ENCODE measurements at regions not wholly inside any gene's neighbourhood (a gene's known extent, or its start where the extent isn't known, plus 50 kb on each side); places are given as distances from the start of the nearest gene placed in this dataset.

DNA sequence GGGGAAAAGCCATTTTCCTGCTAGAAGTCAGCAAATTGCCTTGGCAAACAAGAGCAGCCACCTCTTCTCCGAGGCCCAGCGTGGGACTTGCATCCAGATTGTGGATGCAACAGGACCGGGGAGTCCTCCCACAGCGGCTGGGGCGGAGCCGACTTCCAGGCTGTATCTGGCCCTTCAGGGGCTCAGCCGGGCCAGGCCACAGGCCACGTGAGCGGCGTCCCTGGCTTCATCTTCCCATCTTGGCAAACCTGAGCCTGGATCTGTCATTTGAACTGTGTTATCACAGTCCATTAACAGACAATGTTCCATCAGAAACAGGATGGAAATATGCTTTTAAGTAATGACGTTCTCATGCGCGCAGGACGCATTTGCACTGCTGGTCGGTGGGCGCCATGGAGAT lies 483.5 kb upstream of the SALL3 start:
- H3K79me2 ChIP-seq (ENCODE audit: low read length), result no peaks in the 10 kb centered on the region
- no peaks in the 10 kb centered on the region for H3K36me3 ChIP-seq (replicated peaks; ENCODE audit: low read depth, low read length)
- no peak overlapping the region for H3K4me3 ChIP-seq (ENCODE audit: low read length)
- no peak overlapping the region for H3K27ac ChIP-seq (ENCODE audit: low read length)
- no peak overlapping the region for H2AFZ ChIP-seq (ENCODE audit: low read depth, low read length)
- no peaks in the 10 kb centered on the region for H3K4me1 ChIP-seq (ENCODE audit: low read length)
- H3K9me3 ChIP-seq (ENCODE audit: insufficient read depth, low read length), result peaks cover 28% of the 10 kb centered on the region
- H4K20me1 ChIP-seq (ENCODE audit: insufficient read depth, low read length), result no peaks in the 10 kb centered on the region
- no peaks in the 10 kb centered on the region for H3K27me3 ChIP-seq (ENCODE audit: low read depth, low read length)
- no peak overlapping the region for H3K4me2 ChIP-seq (ENCODE audit: low read length)
- H3K9ac ChIP-seq (ENCODE audit: low read length), result no peak overlapping the region
- TF ChIP-seq, protein P1, sequence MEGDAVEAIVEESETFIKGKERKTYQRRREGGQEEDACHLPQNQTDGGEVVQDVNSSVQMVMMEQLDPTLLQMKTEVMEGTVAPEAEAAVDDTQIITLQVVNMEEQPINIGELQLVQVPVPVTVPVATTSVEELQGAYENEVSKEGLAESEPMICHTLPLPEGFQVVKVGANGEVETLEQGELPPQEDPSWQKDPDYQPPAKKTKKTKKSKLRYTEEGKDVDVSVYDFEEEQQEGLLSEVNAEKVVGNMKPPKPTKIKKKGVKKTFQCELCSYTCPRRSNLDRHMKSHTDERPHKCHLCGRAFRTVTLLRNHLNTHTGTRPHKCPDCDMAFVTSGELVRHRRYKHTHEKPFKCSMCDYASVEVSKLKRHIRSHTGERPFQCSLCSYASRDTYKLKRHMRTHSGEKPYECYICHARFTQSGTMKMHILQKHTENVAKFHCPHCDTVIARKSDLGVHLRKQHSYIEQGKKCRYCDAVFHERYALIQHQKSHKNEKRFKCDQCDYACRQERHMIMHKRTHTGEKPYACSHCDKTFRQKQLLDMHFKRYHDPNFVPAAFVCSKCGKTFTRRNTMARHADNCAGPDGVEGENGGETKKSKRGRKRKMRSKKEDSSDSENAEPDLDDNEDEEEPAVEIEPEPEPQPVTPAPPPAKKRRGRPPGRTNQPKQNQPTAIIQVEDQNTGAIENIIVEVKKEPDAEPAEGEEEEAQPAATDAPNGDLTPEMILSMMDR (IDR thresholded peaks at IDR 0.05; ENCODE audit: low read depth, low read length), result no peak
- TF ChIP-seq EZH2phosphoT487 (IDR thresholded peaks at IDR 0.05; ENCODE audit: low read depth), result no peak

DNA sequence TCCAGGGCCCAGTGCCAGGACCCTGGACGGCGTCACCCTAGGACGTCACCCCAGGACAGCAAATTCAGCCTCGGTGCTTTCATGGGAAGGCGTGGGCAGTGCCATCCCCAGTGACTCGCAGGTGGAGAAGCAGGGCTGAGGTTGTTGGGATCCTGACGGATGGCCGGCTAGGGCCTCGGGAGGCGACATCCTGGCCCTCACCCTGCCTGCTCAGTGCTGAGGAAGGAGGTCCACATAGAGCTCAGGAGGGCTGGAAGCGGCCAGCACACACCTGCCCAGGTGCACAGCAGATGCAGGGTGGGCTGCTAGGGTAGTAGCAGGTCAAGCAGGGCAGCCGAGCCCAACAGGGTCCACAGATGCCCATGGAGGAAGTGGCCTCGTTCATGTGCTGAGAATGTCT lies 482.0 kb upstream of the SALL3 start:
- H2AFZ ChIP-seq (ENCODE audit: low read depth, low read length), result no peak overlapping the region
- no peak overlapping the region for H3K4me3 ChIP-seq (ENCODE audit: low read length)
- H3K4me2 ChIP-seq (ENCODE audit: low read length), result no peak overlapping the region
- no peak for TF ChIP-seq EZH2phosphoT487 (IDR thresholded peaks at IDR 0.05; ENCODE audit: low read depth)
- TF ChIP-seq, protein P1 (IDR thresholded peaks at IDR 0.05; ENCODE audit: low read depth, low read length), result no peak
- H3K4me1 ChIP-seq (ENCODE audit: low read length), result no peaks in the 10 kb centered on the region
- H3K36me3 ChIP-seq (replicated peaks; ENCODE audit: low read depth, low read length), result no peaks in the 10 kb centered on the region
- no peaks in the 10 kb centered on the region for H4K20me1 ChIP-seq (ENCODE audit: insufficient read depth, low read length)
- H3K79me2 ChIP-seq (ENCODE audit: low read length), result no peaks in the 10 kb centered on the region
- H3K9me3 ChIP-seq (ENCODE audit: insufficient read depth, low read length), result peaks cover 22% of the 10 kb centered on the region
- H3K27me3 ChIP-seq (ENCODE audit: low read depth, low read length), result no peaks in the 10 kb centered on the region
- H3K27ac ChIP-seq (ENCODE audit: low read length), result no peak overlapping the region
- H3K9ac ChIP-seq (ENCODE audit: low read length), result no peak overlapping the region

DNA sequence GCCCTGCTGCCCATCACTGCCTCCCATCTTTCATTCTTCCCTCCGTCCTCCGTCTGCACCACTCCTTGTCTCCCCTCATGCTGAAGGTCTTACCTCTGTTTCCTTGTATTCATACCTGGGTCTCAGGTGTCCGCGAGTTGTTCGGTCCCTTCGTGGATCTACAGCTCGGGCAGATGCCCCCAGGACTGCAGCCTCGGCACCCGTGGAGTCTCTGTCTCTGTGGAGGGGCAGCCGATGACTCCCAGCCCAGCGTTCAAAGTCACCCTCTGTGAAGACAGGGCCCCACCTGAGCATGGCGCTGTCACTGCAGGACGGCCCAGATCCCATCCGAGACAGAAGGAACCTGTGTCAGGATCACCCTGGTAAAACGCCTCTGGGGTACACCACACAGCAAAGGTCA lies 480.0 kb upstream of the SALL3 start:
- TF ChIP-seq, protein P1 (IDR thresholded peaks at IDR 0.05; ENCODE audit: low read depth, low read length), result no peak
- TF ChIP-seq EZH2phosphoT487 (IDR thresholded peaks at IDR 0.05; ENCODE audit: low read depth), result no peak
- no peak overlapping the region for H3K4me3 ChIP-seq (ENCODE audit: low read length)

DNA sequence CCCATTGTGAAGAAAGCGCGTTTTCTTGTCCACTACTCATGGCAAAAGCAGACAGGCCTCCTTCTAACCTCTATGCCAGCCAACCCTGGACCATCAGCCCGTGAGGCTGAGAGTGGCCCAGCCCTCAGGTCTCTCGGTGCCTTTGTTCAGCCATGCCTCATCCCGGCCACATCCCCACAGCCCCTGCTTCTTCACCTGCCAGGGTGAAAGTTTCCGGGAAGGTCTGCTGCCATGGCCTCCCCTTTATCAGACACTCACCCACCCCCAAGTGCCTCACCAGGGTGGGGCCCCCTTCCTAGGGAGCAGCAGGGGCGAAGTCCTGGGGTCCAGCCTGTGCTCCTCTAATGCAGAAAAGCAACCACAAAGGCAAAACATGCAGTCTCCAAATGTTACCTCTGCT lies 478.4 kb upstream of the SALL3 start:
- H3K27me3 ChIP-seq (ENCODE audit: low read depth, low read length), result no peaks in the 10 kb centered on the region
- peaks cover 28% of the 10 kb centered on the region for H3K9me3 ChIP-seq (ENCODE audit: insufficient read depth, low read length)
- no peaks in the 10 kb centered on the region for H3K4me1 ChIP-seq (ENCODE audit: low read length)
- H3K27ac ChIP-seq (ENCODE audit: low read length), result no peak overlapping the region
- no peak overlapping the region for H3K4me3 ChIP-seq (ENCODE audit: low read length)
- H3K79me2 ChIP-seq (ENCODE audit: low read length), result no peaks in the 10 kb centered on the region
- H3K36me3 ChIP-seq (replicated peaks; ENCODE audit: low read depth, low read length), result no peaks in the 10 kb centered on the region
- no peaks in the 10 kb centered on the region for H4K20me1 ChIP-seq (ENCODE audit: insufficient read depth, low read length)
- no peak overlapping the region for H3K9ac ChIP-seq (ENCODE audit: low read length)
- H3K4me2 ChIP-seq (ENCODE audit: low read length), result no peak overlapping the region
- TF ChIP-seq, protein P1 (IDR thresholded peaks at IDR 0.05; ENCODE audit: low read depth, low read length), result no peak
- TF ChIP-seq EZH2phosphoT487 (IDR thresholded peaks at IDR 0.05; ENCODE audit: low read depth), result no peak
- H2AFZ ChIP-seq (ENCODE audit: low read depth, low read length), result no peak overlapping the region

More for the DNA sequence above, 480.0 kb upstream of the SALL3 start:
- Histone ChIP-seq H2AFZ (ENCODE audit: low read depth, low read length) (no peak overlapping the region), H3K4me2 (ENCODE audit: low read length) (no peak overlapping the region), H3K27ac (ENCODE audit: low read length) (no peak overlapping the region), H3K9me3 (ENCODE audit: insufficient read depth, low read length) (peaks cover 29% of the 10 kb centered on the region), H3K9ac (ENCODE audit: low read length) (no peak overlapping the region), H3K4me1 (ENCODE audit: low read length) (no peaks in the 10 kb centered on the region), H3K27me3 (ENCODE audit: low read depth, low read length) (no peaks in the 10 kb centered on the region), H3K79me2 (ENCODE audit: low read length) (no peaks in the 10 kb centered on the region), H3K36me3 (replicated peaks; ENCODE audit: low read depth, low read length) (no peaks in the 10 kb centered on the region), H4K20me1 (ENCODE audit: insufficient read depth, low read length) (no peaks in the 10 kb centered on the region)
